Heart left ventricle (tissue), 13 donors: ENCODE measurements at regions not wholly inside any gene's neighbourhood (a gene's known extent, or its start where the extent isn't known, plus 50 kb on each side); places are given as distances from the start of the nearest gene placed in this dataset.

ENCODE experiments used
- POLR2A ChIP-seq, 2 donors: fragments of 450-650 bp; IDR thresholded peaks; one replicate each; pipeline ENCODE4 v1.6.1; 2017; ENCODE audit warnings: antibody characterized with exemption in 2 of 2, mild to moderate bottlenecking in 2 of 2, moderate library complexity in 2 of 2
- TF ChIP-seq, protein P1 (sequence below), 12 donors: fragments of 200-600 bp; sonication (generic) in 4 of 12; IDR thresholded peaks; one replicate each; pipeline versions ENCODE4 v1.5.0 to v1.8.0; 2018 to 2022; ENCODE audit warnings: antibody characterized with exemption in 12 of 12, mild to moderate bottlenecking in 5 of 12
- donor health status: ischemic (EF 13 %, LVEDD 7.1; RV severe dilation, severe dysfunction).
- donor health status: DM: no; HTN: yes; CAD: no.
- donor health status: DM: no; HTN: no; CAD: no.
- donor health status: ischemic (EF 25% LVEDD 6.9; RV normal size, moderate dysfunction).
- donor health status: ischemic (EF 25% LVEDD 5.7; RV mildly dilated, moderate dysfunction).
- donor health status: ischemic (EF 35%, LVEDD 5.7; RV mildly dilated, moderate dysfunction).
- donor health status: nonischemic (EF 11% LVEDD 7.7; RV severe dilation, severe dysfunction).
- donor health status: DM: yes; HTN: yes; CAD: no.
- donor health status: PGD.
- donor health status: ischemic (EF 29% LVEDD 5.4; RV normal size, mild dysfunction).
- donor health status: nonischemic (EF 23%, LVEDD 6.1; RV moderate dilation, normal function).

DNA sequence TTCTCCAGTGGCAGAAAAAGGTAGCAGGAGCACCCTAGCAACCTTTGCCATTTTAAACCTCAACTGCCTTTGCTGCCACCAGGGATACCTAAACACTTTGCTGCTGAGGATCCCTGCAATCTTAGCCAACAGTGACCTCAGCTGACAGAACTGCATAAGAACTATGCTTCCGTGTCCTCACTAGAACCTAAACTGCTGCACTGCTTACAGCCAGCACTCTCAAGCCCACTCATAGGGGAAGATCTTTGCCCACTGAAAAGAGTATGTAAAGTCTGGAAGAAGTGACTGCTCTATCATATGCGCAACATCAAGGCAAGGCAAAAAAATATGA, 270.0 kb upstream of the PCDH20 start:
- TF ChIP-seq, protein P1, sequence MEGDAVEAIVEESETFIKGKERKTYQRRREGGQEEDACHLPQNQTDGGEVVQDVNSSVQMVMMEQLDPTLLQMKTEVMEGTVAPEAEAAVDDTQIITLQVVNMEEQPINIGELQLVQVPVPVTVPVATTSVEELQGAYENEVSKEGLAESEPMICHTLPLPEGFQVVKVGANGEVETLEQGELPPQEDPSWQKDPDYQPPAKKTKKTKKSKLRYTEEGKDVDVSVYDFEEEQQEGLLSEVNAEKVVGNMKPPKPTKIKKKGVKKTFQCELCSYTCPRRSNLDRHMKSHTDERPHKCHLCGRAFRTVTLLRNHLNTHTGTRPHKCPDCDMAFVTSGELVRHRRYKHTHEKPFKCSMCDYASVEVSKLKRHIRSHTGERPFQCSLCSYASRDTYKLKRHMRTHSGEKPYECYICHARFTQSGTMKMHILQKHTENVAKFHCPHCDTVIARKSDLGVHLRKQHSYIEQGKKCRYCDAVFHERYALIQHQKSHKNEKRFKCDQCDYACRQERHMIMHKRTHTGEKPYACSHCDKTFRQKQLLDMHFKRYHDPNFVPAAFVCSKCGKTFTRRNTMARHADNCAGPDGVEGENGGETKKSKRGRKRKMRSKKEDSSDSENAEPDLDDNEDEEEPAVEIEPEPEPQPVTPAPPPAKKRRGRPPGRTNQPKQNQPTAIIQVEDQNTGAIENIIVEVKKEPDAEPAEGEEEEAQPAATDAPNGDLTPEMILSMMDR (IDR thresholded peaks at IDR 0.05), result peak in 1 of 12 donors; percentile 12
- no peak for TF ChIP-seq POLR2A (IDR thresholded peaks at IDR 0.05)
